ENCODE measurements at regions not wholly inside any gene's neighbourhood (a gene's known extent, or its start where the extent isn't known, plus 50 kb on each side); places are given as distances from the start of the nearest gene placed in this dataset.

GRCh38 chr5:122723606-122724352 lies 51.1 kb upstream of the SNX2 start:
- intact Hi-C loops (cut with DNase I; ENCODE audit: low total_unique reads): no loop called here

More at GRCh38 chr5:122723606-122724352, 51.1 kb upstream of the SNX2 start:
- Histone ChIP-seq H3K9me3 (no peaks in the 10 kb centered on the region), H3K36me3 (no peaks in the 10 kb centered on the region), H3K27me3 (no peaks in the 10 kb centered on the region), H3K4me1 (no peaks in the 10 kb centered on the region), H3K27ac (no peak overlapping the region), H3K4me3 (no peak overlapping the region)
- no peak for DNase-seq
- TF ChIP-seq CTCF (IDR thresholded peaks at IDR 0.05) (no peak), POLR2A (IDR thresholded peaks at IDR 0.05) (no peak)

Data from uterus (tissue), 3 donors.